WTC11 (cell line): ENCODE measurements at regions not wholly inside any gene's neighbourhood (a gene's known extent, or its start where the extent isn't known, plus 50 kb on each side); places are given as distances from the start of the nearest gene placed in this dataset.

Experiments used
- ATAC-seq: fragments of 200-7000 bp; cut with Tn5 transposase; 2 replicates; pipeline ENCODE4 v1.10.0; 2021; ENCODE audit warnings: mild to moderate bottlenecking, moderate library complexity
- CTCF ChIA-PET: fragments of 300-600 bp; sonication (Branson Sonifier 250); formaldehyde crosslinking; loops from one replicate; lab custom pipeline; 2021; ENCODE audit warnings: antibody characterized with exemption; lab: Charles Lee
- POLR2A ChIA-PET: fragments of 350-600 bp; sonication (Branson Sonifier 250); formaldehyde crosslinking; loops from one replicate; lab custom pipeline; 2021; ENCODE audit warnings: antibody characterized with exemption; lab: Charles Lee
- DNase-seq: peaks from one replicate; pipeline ENCODE4 v3.0.0; 2021; ENCODE audit warnings: low spot score
- H3K27ac Mint-ChIP-seq: 2 replicates; pipeline ENCODE4 v1.8.0; 2021; ENCODE audit warnings: mixed read lengths
- H3K27me3 Mint-ChIP-seq: 2 replicates; pipeline ENCODE4 v1.8.0; 2021; ENCODE audit warnings: low read depth, mild to moderate bottlenecking, moderate library complexity, mixed read lengths
- H3K36me3 Mint-ChIP-seq: 2 replicates; pipeline ENCODE4 v1.8.0; 2021; ENCODE audit warnings: mixed read lengths
- H3K4me1 Mint-ChIP-seq: 2 replicates; pipeline ENCODE4 v1.8.0; 2022; ENCODE audit warnings: mixed read lengths
- H3K4me3 Mint-ChIP-seq: 2 replicates; pipeline ENCODE4 v1.8.0; 2021; ENCODE audit warnings: mild to moderate bottlenecking, moderate library complexity, mixed read lengths
- H3K9me3 Mint-ChIP-seq: 2 replicates; pipeline ENCODE4 v1.8.0; 2021; ENCODE audit warnings: mixed read lengths
- ELF4 ChIP-seq: sonication (generic); formaldehyde crosslinking; IDR thresholded peaks from 2 replicates; pipeline ENCODE4 v1.8.1; 2022; ENCODE audit warnings: low read depth, mild to moderate bottlenecking, moderate library complexity, missing genetic modification reagents
- EMX1 ChIP-seq: fragments of 250-450 bp; sonication (Bioruptor Pico); IDR thresholded peaks from 2 replicates; pipeline ENCODE4 v1.8.0; 2021; ENCODE audit warnings: mild to moderate bottlenecking
- ETV6 ChIP-seq: sonication (generic); formaldehyde crosslinking; IDR thresholded peaks from 2 replicates; pipeline ENCODE4 v1.8.1; 2022; ENCODE audit warnings: mild to moderate bottlenecking, missing genetic modification reagents
- FOXJ3 ChIP-seq: sonication (generic); formaldehyde crosslinking; IDR thresholded peaks from 2 replicates; pipeline ENCODE4 v1.9.0; 2021; ENCODE audit warnings: missing genetic modification reagents, mild to moderate bottlenecking, borderline replicate concordance
- NFATC4 ChIP-seq: fragments of 250-450 bp; sonication (Bioruptor Pico); IDR thresholded peaks from 2 replicates; pipeline ENCODE4 v1.9.0; 2021; ENCODE audit warnings: mild to moderate bottlenecking
- NFE2L1 ChIP-seq: sonication (generic); formaldehyde crosslinking; IDR thresholded peaks from 2 replicates; pipeline ENCODE4 v1.8.1; 2023; ENCODE audit warnings: missing genetic modification reagents
- NR1H2 ChIP-seq: sonication (generic); formaldehyde crosslinking; IDR thresholded peaks from 2 replicates; pipeline ENCODE4 v1.9.0; 2021; ENCODE audit warnings: mild to moderate bottlenecking, moderate library complexity, missing genetic modification reagents
- RORB ChIP-seq: fragments of 250-450 bp; sonication (Bioruptor Pico); IDR thresholded peaks from 2 replicates; pipeline ENCODE4 v1.9.0; 2021; ENCODE audit warnings: mild to moderate bottlenecking
- SOX15 ChIP-seq: fragments of 250-450 bp; sonication (Bioruptor Pico); IDR thresholded peaks from 2 replicates; pipeline ENCODE4 v1.9.0; 2021; ENCODE audit warnings: mild to moderate bottlenecking
- ZNF416 ChIP-seq: fragments of 250-450 bp; sonication (Bioruptor Pico); IDR thresholded peaks from 2 replicates; pipeline ENCODE4 v1.9.0; 2021; ENCODE audit warnings: mild to moderate bottlenecking, inconsistent platforms
- TF ChIP-seq, protein P1 (sequence below): sonication (generic); formaldehyde crosslinking; IDR thresholded peaks from 2 replicates; pipeline ENCODE4 v1.8.1; 2023; ENCODE audit warnings: mild to moderate bottlenecking, missing genetic modification reagents, moderate library complexity
- TF ChIP-seq, protein P2 (sequence below): sonication (generic); formaldehyde crosslinking; IDR thresholded peaks from 2 replicates; pipeline ENCODE4 v1.8.0; 2022; ENCODE audit warnings: mild to moderate bottlenecking, missing genetic modification reagents
- TF ChIP-seq, protein P3 (sequence below): fragments of 250-450 bp; sonication (Bioruptor Pico); IDR thresholded peaks from 2 replicates; pipeline ENCODE4 v1.9.0; 2021; ENCODE audit warnings: moderate library complexity, mild to moderate bottlenecking, inconsistent platforms, borderline replicate concordance
- TF ChIP-seq, protein P4 (sequence below): sonication (generic); formaldehyde crosslinking; IDR thresholded peaks from 2 replicates; pipeline ENCODE4 v1.8.0; 2023; ENCODE audit warnings: missing genetic modification reagents
- TF ChIP-seq, protein P5 (sequence below): fragments of 250-450 bp; sonication (Bioruptor Pico); IDR thresholded peaks from 2 replicates; pipeline ENCODE4 v1.9.0; 2021; ENCODE audit warnings: mild to moderate bottlenecking
- TF ChIP-seq, protein P6 (sequence below): sonication (generic); formaldehyde crosslinking; IDR thresholded peaks from 2 replicates; pipeline ENCODE4 v1.8.1; 2023; ENCODE audit warnings: mild to moderate bottlenecking, missing genetic modification reagents, moderate library complexity
- TF ChIP-seq, protein P7 (sequence below): sonication (generic); formaldehyde crosslinking; IDR thresholded peaks from 2 replicates; pipeline ENCODE4 v1.8.1; 2022; ENCODE audit warnings: low read depth, mild to moderate bottlenecking, moderate library complexity, missing genetic modification reagents, borderline replicate concordance
- TF ChIP-seq, protein P8 (sequence below): sonication (generic); formaldehyde crosslinking; IDR thresholded peaks from 2 replicates; pipeline ENCODE4 v1.8.0; 2022; ENCODE audit warnings: mild to moderate bottlenecking, missing genetic modification reagents
- TF ChIP-seq, protein P9 (sequence below): sonication (generic); formaldehyde crosslinking; IDR thresholded peaks from 2 replicates; pipeline ENCODE4 v1.8.0; 2022; ENCODE audit warnings: mild to moderate bottlenecking, missing genetic modification reagents

DNA sequence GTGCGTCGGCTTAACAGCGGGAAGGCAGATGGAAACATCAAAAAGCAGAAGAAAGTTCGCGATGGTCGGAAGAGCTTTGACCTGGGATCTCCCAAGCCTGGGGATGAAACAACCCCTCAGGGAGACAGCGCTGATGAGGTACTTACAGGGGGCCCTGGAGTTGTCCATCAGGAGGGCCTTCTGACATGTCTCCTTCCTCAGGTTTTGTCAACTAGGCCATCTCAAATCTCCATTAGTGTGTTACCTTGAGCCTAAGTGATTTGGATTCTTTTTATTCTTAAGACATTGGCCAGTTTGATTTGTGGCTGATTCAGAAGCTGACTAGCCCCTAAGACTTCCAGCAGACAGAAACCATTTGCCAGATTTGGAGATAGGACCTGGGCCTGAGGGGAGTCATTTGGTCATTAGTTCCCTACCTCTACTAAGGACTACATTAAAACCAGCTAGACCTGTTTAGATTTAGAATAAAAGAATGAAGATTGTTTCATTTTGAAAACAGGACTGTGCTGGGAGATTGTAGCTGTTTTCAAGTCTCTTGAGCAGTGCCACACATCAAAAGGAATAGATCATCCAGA is 97.6 kb upstream of the UMPS start:
- CTCF ChIA-PET = no interaction called here
- TF ChIP-seq, protein P1, sequence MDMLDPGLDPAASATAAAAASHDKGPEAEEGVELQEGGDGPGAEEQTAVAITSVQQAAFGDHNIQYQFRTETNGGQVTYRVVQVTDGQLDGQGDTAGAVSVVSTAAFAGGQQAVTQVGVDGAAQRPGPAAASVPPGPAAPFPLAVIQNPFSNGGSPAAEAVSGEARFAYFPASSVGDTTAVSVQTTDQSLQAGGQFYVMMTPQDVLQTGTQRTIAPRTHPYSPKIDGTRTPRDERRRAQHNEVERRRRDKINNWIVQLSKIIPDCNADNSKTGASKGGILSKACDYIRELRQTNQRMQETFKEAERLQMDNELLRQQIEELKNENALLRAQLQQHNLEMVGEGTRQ (CRISPR knock-in tag) = no peak
- no peak for TF ChIP-seq SOX15 (CRISPR knock-in tag)
- TF ChIP-seq ELF4 (CRISPR knock-in tag) = no peak
- no peak for TF ChIP-seq NFE2L1 (CRISPR knock-in tag)
- TF ChIP-seq NR1H2 (CRISPR knock-in tag) = no peak
- no peak for TF ChIP-seq RORB (CRISPR knock-in tag)
- TF ChIP-seq, protein P2, sequence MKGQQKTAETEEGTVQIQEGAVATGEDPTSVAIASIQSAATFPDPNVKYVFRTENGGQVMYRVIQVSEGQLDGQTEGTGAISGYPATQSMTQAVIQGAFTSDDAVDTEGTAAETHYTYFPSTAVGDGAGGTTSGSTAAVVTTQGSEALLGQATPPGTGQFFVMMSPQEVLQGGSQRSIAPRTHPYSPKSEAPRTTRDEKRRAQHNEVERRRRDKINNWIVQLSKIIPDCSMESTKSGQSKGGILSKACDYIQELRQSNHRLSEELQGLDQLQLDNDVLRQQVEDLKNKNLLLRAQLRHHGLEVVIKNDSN = no peak
- TF ChIP-seq ZNF416 (CRISPR knock-in tag) = no peak
- TF ChIP-seq, protein P3, sequence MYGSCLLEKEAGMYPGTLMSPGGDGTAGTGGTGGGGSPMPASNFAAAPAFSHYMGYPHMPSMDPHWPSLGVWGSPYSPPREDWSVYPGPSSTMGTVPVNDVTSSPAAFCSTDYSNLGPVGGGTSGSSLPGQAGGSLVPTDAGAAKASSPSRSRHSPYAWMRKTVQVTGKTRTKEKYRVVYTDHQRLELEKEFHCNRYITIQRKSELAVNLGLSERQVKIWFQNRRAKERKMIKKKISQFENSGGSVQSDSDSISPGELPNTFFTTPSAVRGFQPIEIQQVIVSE = no peak
- TF ChIP-seq EMX1 (CRISPR knock-in tag) = no peak
- TF ChIP-seq, protein P4, sequence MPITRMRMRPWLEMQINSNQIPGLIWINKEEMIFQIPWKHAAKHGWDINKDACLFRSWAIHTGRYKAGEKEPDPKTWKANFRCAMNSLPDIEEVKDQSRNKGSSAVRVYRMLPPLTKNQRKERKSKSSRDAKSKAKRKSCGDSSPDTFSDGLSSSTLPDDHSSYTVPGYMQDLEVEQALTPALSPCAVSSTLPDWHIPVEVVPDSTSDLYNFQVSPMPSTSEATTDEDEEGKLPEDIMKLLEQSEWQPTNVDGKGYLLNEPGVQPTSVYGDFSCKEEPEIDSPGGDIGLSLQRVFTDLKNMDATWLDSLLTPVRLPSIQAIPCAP (CRISPR knock-in tag) = no peak
- no peak for TF ChIP-seq ETV6 (CRISPR knock-in tag)
- TF ChIP-seq, protein P5, sequence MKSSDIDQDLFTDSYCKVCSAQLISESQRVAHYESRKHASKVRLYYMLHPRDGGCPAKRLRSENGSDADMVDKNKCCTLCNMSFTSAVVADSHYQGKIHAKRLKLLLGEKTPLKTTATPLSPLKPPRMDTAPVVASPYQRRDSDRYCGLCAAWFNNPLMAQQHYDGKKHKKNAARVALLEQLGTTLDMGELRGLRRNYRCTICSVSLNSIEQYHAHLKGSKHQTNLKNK (CRISPR knock-in tag) = no peak
- TF ChIP-seq, protein P6, sequence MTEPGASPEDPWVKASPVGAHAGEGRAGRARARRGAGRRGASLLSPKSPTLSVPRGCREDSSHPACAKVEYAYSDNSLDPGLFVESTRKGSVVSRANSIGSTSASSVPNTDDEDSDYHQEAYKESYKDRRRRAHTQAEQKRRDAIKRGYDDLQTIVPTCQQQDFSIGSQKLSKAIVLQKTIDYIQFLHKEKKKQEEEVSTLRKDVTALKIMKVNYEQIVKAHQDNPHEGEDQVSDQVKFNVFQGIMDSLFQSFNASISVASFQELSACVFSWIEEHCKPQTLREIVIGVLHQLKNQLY (CRISPR knock-in tag) = no peak
- TF ChIP-seq, protein P7, sequence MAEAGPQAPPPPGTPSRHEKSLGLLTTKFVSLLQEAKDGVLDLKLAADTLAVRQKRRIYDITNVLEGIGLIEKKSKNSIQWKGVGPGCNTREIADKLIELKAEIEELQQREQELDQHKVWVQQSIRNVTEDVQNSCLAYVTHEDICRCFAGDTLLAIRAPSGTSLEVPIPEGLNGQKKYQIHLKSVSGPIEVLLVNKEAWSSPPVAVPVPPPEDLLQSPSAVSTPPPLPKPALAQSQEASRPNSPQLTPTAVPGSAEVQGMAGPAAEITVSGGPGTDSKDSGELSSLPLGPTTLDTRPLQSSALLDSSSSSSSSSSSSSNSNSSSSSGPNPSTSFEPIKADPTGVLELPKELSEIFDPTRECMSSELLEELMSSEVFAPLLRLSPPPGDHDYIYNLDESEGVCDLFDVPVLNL (CRISPR knock-in tag) = no peak
- TF ChIP-seq, all 79 proteins: peak for 0
- DNase-seq = no peak
- no peak for ATAC-seq
- Mint-ChIP-seq H3K9me3 (no peaks in the 10 kb centered on the region), H3K27me3 (no peaks in the 10 kb centered on the region; the same call in 1 of the 2 replicates), H3K27ac (peak overlapping the region; percentile 46; the same call in 1 of the 2 replicates), H3K36me3 (no peaks in the 10 kb centered on the region), H3K4me3 (no peak overlapping the region), H3K4me1 (peaks cover 52% of the 10 kb centered on the region)
- POLR2A ChIA-PET = no interaction called here

DNA sequence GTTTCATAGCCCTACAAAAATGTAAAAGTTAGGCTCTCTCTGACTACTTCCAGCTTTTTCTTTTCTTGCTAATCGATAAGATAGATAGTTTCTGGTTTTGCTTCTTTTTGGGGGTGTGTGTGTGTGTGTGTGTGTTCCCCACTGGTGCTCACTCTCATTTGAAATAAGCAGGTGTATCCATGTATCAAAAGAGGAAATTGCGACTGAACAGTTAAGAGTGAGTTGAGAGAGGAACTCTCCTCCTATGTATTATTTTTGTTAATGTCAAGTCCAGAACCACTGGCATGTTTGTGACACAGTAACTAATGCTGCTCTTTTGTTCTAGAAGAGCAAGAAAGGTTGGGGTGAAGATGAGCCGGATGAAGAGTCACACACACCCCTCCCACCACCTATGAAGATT is 96.7 kb upstream of the UMPS start:
- H3K36me3 Mint-ChIP-seq = no peaks in the 10 kb centered on the region
- no peak for DNase-seq
- H3K4me1 Mint-ChIP-seq = peaks cover 61% of the 10 kb centered on the region
- no peak overlapping the region for H3K27ac Mint-ChIP-seq
- no peak for ATAC-seq
- no peaks in the 10 kb centered on the region; the same call in 1 of the 2 replicates for H3K27me3 Mint-ChIP-seq
- H3K9me3 Mint-ChIP-seq = no peaks in the 10 kb centered on the region
- ChIA-PET CTCF (no interaction called here), POLR2A (no interaction called here)
- H3K4me3 Mint-ChIP-seq = no peak overlapping the region
- TF ChIP-seq, protein P8, sequence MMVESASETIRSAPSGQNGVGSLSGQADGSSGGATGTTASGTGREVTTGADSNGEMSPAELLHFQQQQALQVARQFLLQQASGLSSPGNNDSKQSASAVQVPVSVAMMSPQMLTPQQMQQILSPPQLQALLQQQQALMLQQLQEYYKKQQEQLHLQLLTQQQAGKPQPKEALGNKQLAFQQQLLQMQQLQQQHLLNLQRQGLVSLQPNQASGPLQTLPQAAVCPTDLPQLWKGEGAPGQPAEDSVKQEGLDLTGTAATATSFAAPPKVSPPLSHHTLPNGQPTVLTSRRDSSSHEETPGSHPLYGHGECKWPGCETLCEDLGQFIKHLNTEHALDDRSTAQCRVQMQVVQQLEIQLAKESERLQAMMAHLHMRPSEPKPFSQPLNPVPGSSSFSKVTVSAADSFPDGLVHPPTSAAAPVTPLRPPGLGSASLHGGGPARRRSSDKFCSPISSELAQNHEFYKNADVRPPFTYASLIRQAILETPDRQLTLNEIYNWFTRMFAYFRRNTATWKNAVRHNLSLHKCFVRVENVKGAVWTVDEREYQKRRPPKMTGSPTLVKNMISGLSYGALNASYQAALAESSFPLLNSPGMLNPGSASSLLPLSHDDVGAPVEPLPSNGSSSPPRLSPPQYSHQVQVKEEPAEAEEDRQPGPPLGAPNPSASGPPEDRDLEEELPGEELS (CRISPR knock-in tag) = no peak
- TF ChIP-seq FOXJ3 (CRISPR knock-in tag) (no peak), NFATC4 (CRISPR knock-in tag) (no peak)
- TF ChIP-seq, protein P9, sequence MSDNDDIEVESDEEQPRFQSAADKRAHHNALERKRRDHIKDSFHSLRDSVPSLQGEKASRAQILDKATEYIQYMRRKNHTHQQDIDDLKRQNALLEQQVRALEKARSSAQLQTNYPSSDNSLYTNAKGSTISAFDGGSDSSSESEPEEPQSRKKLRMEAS (CRISPR knock-in tag) = no peak
- TF ChIP-seq, protein P5 (CRISPR knock-in tag) = no peak
